ENCODE measurements at regions not wholly inside any gene's neighbourhood (a gene's known extent, or its start where the extent isn't known, plus 50 kb on each side); places are given as distances from the start of the nearest gene placed in this dataset.
"Not testable (repeated sequence)": the region's sequence is repeated elsewhere in the genome, so short reads cannot be mapped to it uniquely, and the experiment has no call there.

GRCh38 chr11:87971354-87971753 lies 203.9 kb downstream of the RAB38 start:
- no peak for DNase-seq (ENCODE audit: low read depth in 2 of 2)

- DNase-seq (ENCODE audit: low read depth in 2 of 2) = no peak
These were observed 204.5 kb downstream of the RAB38 start for GRCh38 chr11:87970762-87971161.

- no peak for DNase-seq (ENCODE audit: low read depth in 2 of 2)
These were observed 207.8 kb downstream of the RAB38 start for GRCh38 chr11:87967459-87967858.

GRCh38 chr11:87966694-87967093 lies 208.5 kb downstream of the RAB38 start:
- peak; percentile 8 to 23 for DNase-seq (ENCODE audit: low read depth in 2 of 2)

GRCh38 chr11:87966216-87966615 lies 209.0 kb downstream of the RAB38 start:
- DNase-seq (ENCODE audit: low read depth in 2 of 2) = no peak

- DNase-seq (ENCODE audit: low read depth in 2 of 2) = no peak
These were observed 213.6 kb downstream of the RAB38 start for GRCh38 chr11:87961606-87962005.

GRCh38 chr11:87957961-87958360 lies 217.3 kb downstream of the RAB38 start:
- no peak for DNase-seq (ENCODE audit: low read depth in 2 of 2)

GRCh38 chr11:87954476-87954875 lies 220.8 kb downstream of the RAB38 start:
- DNase-seq (ENCODE audit: low read depth in 2 of 2) = no peak

- DNase-seq (ENCODE audit: low read depth in 2 of 2) = no peak
These were observed 232.5 kb downstream of the RAB38 start for GRCh38 chr11:87942786-87943185.

- no peak for DNase-seq (ENCODE audit: low read depth in 2 of 2)
These were observed 241.1 kb downstream of the RAB38 start for GRCh38 chr11:87934182-87934581.

GRCh38 chr11:87926250-87926970 lies 248.8 kb downstream of the RAB38 start:
- DNase-seq (ENCODE audit: low read depth in 2 of 2) = peak; percentile 19 to 37

GRCh38 chr11:87924125-87924524 lies 251.1 kb downstream of the RAB38 start:
- DNase-seq (ENCODE audit: low read depth in 2 of 2) = no peak

- no peak for DNase-seq (ENCODE audit: low read depth in 2 of 2)
These were observed 258.1 kb downstream of the RAB38 start for GRCh38 chr11:87917111-87917510.

GRCh38 chr11:87909178-87909577 lies 266.1 kb downstream of the RAB38 start:
- DNase-seq (ENCODE audit: low read depth in 2 of 2) = no peak

- no peak for DNase-seq (ENCODE audit: low read depth in 2 of 2)
These were observed 267.2 kb downstream of the RAB38 start for GRCh38 chr11:87908086-87908485.

- no peak for DNase-seq (ENCODE audit: low read depth in 2 of 2)
These were observed 271.9 kb downstream of the RAB38 start for GRCh38 chr11:87903345-87903744.

GRCh38 chr11:87901341-87901740 lies 273.9 kb downstream of the RAB38 start:
- DNase-seq (ENCODE audit: low read depth in 2 of 2) = no peak

GRCh38 chr11:87897921-87898320 lies 277.3 kb downstream of the RAB38 start:
- no peak for DNase-seq (ENCODE audit: low read depth in 2 of 2)

GRCh38 chr11:87897071-87897470 lies 278.2 kb downstream of the RAB38 start:
- DNase-seq (ENCODE audit: low read depth in 2 of 2) = no peak

- no peak for DNase-seq (ENCODE audit: low read depth in 2 of 2)
These were observed 280.3 kb downstream of the RAB38 start for GRCh38 chr11:87894961-87895360.

GRCh38 chr11:87892291-87892690 lies 283.0 kb downstream of the RAB38 start:
- no peak for DNase-seq (ENCODE audit: low read depth in 2 of 2)

GRCh38 chr11:87889126-87889525 lies 286.1 kb downstream of the RAB38 start:
- DNase-seq (ENCODE audit: low read depth in 2 of 2) = no peak

GRCh38 chr11:87885084-87885483 lies 290.2 kb downstream of the RAB38 start:
- not testable (repeated sequence) for DNase-seq (ENCODE audit: low read depth in 2 of 2)

- peak; percentile 42 for DNase-seq (ENCODE audit: low read depth in 2 of 2)
These were observed 296.1 kb downstream of the RAB38 start for GRCh38 chr11:87879118-87879517.

Data from fibroblast of skin of left biceps (primary cell).